Ishikawa (cell line): ENCODE measurements at regions not wholly inside any gene's neighbourhood (a gene's known extent, or its start where the extent isn't known, plus 50 kb on each side); places are given as distances from the start of the nearest gene placed in this dataset.

Source experiments
- CEBPB ChIP-seq: IDR thresholded peaks from 2 replicates; pipeline ENCODE4 v1.6.1; 2012
- CREB1 ChIP-seq: IDR thresholded peaks from 2 replicates; pipeline ENCODE4 v1.6.1; 2012; ENCODE audit warnings: low read depth
- EGR1 ChIP-seq: IDR thresholded peaks from 2 replicates; pipeline ENCODE4 v1.6.1; 2012
- EP300 ChIP-seq: IDR thresholded peaks from 2 replicates; pipeline ENCODE4 v1.6.1; 2012; ENCODE audit warnings: borderline replicate concordance
- FOXM1 ChIP-seq: IDR thresholded peaks from 2 replicates; pipeline ENCODE4 v1.6.1; 2012; ENCODE audit warnings: low read depth, borderline replicate concordance
- NFIC ChIP-seq: IDR thresholded peaks from 2 replicates; pipeline ENCODE4 v1.6.1; 2012
- TAF1 ChIP-seq: IDR thresholded peaks from 2 replicates; pipeline ENCODE4 v1.6.1; 2012; ENCODE audit warnings: low read depth, mild to moderate bottlenecking
- TCF12 ChIP-seq: IDR thresholded peaks from 2 replicates; pipeline ENCODE4 v1.6.1; 2012; ENCODE audit warnings: low read depth
- TEAD4 ChIP-seq: IDR thresholded peaks from 2 replicates; pipeline ENCODE4 v1.6.1; 2012
- YY1 ChIP-seq: IDR thresholded peaks from 2 replicates; pipeline ENCODE4 v1.6.1; 2012; ENCODE audit warnings: low read depth
- ZBTB7A ChIP-seq: IDR thresholded peaks from 2 replicates; pipeline ENCODE4 v1.6.1; 2012; ENCODE audit warnings: low read depth
- TF ChIP-seq, protein P1 (sequence below): IDR thresholded peaks from 2 replicates; pipeline ENCODE4 v1.6.1; 2012; ENCODE audit warnings: low read depth, mild to moderate bottlenecking
- TF ChIP-seq, protein P2 (sequence below): IDR thresholded peaks from 2 replicates; pipeline ENCODE4 v1.6.1; 2012
- TF ChIP-seq, protein P3 (sequence below): IDR thresholded peaks from 2 replicates; pipeline ENCODE4 v1.6.1; 2012

DNA sequence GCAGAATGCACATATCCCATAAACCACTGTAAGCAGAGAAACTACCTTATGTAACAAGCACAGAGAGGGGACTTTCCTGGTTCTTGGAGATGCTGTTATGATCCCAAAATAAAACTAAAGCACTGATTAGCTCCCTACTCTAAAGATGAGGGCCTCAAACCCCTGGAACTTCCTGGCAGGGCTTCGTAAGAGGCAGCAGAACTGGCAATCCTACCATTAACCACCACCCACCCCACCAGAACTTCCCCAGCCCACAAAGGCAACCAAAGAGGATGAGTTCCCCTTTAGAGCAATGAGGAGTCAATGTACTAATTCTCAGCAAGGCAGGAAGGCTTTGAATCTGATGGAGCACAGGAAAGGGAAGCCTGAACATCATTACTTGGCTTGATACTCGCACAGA, 436.5 kb upstream of the FRG1 start:
- TF ChIP-seq, protein P1, sequence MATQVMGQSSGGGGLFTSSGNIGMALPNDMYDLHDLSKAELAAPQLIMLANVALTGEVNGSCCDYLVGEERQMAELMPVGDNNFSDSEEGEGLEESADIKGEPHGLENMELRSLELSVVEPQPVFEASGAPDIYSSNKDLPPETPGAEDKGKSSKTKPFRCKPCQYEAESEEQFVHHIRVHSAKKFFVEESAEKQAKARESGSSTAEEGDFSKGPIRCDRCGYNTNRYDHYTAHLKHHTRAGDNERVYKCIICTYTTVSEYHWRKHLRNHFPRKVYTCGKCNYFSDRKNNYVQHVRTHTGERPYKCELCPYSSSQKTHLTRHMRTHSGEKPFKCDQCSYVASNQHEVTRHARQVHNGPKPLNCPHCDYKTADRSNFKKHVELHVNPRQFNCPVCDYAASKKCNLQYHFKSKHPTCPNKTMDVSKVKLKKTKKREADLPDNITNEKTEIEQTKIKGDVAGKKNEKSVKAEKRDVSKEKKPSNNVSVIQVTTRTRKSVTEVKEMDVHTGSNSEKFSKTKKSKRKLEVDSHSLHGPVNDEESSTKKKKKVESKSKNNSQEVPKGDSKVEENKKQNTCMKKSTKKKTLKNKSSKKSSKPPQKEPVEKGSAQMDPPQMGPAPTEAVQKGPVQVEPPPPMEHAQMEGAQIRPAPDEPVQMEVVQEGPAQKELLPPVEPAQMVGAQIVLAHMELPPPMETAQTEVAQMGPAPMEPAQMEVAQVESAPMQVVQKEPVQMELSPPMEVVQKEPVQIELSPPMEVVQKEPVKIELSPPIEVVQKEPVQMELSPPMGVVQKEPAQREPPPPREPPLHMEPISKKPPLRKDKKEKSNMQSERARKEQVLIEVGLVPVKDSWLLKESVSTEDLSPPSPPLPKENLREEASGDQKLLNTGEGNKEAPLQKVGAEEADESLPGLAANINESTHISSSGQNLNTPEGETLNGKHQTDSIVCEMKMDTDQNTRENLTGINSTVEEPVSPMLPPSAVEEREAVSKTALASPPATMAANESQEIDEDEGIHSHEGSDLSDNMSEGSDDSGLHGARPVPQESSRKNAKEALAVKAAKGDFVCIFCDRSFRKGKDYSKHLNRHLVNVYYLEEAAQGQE: no peak
- TF ChIP-seq TEAD4 (no peak), NFIC (no peak), EP300 (no peak), TAF1 (no peak), CREB1 (no peak)
- TF ChIP-seq, protein P2, sequence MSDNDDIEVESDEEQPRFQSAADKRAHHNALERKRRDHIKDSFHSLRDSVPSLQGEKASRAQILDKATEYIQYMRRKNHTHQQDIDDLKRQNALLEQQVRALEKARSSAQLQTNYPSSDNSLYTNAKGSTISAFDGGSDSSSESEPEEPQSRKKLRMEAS: no peak

DNA sequence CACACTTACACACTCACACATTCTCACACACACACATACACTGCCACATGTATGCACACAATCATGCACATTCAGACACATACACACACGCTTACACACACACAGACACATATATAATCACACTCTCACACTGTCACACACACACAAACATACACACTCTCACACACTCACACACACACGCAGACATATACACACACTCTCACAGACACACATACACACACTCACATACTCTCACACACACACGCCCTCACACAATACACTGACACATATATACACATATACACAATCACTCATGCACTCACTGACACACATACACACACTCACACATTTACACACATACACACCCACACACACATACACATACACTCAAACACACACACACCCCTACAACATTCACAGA, 435.3 kb upstream of the FRG1 start:
- TF ChIP-seq ZBTB7A (no peak), EP300 (no peak), FOXM1 (no peak)
- TF ChIP-seq, protein P1: no peak

DNA sequence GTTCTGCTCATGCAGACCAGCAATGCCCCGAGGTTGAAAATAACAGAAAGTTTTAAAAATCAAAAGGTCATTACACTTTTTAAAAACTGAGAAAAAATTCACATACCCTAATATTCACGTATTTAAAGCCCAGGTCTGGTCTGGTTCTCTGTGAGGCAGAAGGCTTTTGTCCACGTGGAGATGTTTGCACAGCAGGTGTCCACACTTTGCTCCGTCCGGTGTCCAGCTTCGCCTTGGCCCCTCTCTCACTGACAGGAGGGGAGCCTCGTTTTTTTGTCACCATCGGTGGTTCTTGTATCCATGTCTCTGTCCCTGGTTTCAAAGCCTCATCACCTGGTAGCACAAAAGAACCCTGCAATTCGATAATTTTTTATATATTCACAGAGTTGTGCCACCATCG, 434.6 kb upstream of the FRG1 start:
- TF ChIP-seq CREB1 (no peak), YY1 (no peak), EP300 (no peak), TCF12 (no peak)
- TF ChIP-seq, protein P1: no peak

DNA sequence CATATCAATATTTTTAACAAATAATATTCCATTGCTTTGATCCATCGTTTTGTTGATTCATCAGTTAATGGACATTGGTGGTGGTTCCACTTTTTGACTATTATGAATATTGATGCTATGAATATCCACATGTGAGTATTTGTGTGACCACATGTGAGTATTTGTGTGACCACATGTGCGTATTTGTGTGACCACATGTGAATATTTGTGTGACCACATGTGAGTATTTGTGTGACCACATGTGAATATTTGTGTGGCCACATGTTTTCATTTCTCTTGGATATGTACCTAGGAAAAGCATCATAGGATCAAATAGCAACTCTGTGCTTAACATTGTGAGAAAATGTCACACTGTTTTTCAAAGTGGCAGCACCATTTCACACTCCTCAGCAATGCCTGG, 433.6 kb upstream of the FRG1 start:
- TF ChIP-seq CEBPB (no peak), EGR1 (no peak), FOXM1 (no peak), YY1 (no peak), TCF12 (no peak), EP300 (no peak), ZBTB7A (no peak), NFIC (no peak), CREB1 (no peak), TEAD4 (no peak), TAF1 (no peak)
- TF ChIP-seq, protein P2: no peak
- TF ChIP-seq, protein P1: no peak
- TF ChIP-seq, protein P3, sequence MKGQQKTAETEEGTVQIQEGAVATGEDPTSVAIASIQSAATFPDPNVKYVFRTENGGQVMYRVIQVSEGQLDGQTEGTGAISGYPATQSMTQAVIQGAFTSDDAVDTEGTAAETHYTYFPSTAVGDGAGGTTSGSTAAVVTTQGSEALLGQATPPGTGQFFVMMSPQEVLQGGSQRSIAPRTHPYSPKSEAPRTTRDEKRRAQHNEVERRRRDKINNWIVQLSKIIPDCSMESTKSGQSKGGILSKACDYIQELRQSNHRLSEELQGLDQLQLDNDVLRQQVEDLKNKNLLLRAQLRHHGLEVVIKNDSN: no peak
